GM21528 (cell line): ENCODE measurements at regions not wholly inside any gene's neighbourhood (a gene's known extent, or its start where the extent isn't known, plus 50 kb on each side); places are given as distances from the start of the nearest gene placed in this dataset.
"Not testable (repeated sequence)": the region's sequence is repeated elsewhere in the genome, so short reads cannot be mapped to it uniquely, and the experiment has no call there.

Experiments used
- ATAC-seq: cut with Tn5 transposase; IDR thresholded peaks from one replicate; pipeline ENCODE4 v1.9.1; 2021; ENCODE audit warnings: mild to moderate bottlenecking, moderate library complexity; ENCODE audit not compliant: unreplicated experiment, low FRiP score

- no peak for ATAC-seq
These were observed 115.8 kb upstream of the KIF2A start for GRCh38 chr5:62190173-62190572.

- ATAC-seq = no peak
These were observed 115.1 kb upstream of the KIF2A start for GRCh38 chr5:62190931-62191330.

DNA sequence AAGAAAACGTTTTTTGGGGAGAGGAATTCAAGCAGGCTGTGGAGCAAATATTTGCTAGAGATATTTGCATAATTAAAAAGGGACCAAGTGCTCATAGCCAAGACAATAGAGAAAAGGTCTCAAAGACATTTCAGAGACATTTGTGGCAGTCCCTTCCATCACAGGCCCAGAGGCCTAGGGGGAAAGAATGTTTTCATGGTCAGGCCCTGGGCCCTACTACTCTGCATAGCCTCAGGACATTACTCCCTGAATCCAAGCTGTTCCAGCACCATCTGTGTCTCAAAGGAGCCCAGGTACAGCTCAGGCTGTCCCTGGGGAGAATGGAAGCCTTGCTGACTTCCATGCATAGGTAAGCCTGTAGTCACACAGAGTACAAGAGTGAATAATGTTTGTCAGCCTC is 113.0 kb upstream of the KIF2A start:
- ATAC-seq = no peak

DNA sequence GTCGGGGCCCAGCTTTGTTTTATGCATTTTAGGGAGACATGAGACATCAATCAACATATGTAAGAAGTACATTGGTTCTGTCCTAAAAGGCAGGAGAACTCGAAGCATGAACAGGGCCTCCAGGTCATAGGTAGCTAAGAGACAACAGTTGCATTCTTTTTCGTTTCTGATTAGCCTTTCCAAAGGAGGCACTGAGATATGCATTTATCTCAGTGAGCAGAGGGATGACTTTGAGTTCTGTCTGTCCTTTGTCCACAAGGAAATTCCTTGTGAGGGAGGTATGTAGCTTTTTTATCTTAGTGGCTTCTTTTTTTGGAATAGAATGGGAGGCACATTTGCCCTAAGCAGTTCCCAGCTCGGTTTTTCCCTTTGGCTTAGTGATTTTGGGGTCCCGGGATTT is 109.5 kb upstream of the KIF2A start:
- ATAC-seq = not testable (repeated sequence)

DNA sequence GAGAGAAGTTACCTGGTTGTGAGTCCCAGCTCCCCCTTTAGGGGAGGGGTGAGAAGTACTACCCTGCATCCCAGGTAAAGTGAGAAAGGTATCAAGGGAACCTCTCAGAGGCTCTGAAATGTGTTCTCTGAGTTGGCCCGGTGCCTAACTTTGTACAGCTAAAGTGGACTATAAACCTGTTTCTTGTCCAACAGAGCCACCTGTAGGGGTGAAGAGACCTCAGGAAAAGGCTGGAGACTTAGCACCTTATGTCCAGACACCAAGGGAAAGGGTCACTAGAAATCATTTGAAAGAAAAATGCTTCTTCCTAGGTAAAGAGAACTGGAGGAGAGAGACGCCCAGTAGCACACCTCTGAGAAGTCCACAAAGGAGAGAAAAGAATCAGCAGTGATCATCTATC is 108.3 kb upstream of the KIF2A start:
- ATAC-seq = no peak

DNA sequence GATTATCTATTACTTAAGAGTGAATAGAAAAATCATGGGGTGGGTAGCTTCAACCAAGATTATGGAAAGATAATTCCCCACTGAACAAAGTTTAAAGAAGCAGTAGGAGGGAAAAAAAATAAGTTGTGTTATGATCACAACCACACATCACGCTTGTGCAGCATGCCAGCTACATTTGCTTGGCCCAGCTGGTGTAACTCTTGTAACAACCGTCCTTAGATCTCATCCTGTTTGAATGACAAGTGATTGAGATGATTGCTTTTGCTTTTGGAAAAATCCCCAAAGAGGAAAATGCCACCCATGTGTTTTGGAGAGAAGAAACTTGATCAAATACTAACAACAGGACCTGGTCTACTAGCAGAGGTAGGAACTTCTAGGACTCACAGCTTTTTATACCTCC is 107.6 kb upstream of the KIF2A start:
- ATAC-seq = no peak

- no peak for ATAC-seq
These were observed 106.0 kb upstream of the KIF2A start for GRCh38 chr5:62199792-62200716.

DNA sequence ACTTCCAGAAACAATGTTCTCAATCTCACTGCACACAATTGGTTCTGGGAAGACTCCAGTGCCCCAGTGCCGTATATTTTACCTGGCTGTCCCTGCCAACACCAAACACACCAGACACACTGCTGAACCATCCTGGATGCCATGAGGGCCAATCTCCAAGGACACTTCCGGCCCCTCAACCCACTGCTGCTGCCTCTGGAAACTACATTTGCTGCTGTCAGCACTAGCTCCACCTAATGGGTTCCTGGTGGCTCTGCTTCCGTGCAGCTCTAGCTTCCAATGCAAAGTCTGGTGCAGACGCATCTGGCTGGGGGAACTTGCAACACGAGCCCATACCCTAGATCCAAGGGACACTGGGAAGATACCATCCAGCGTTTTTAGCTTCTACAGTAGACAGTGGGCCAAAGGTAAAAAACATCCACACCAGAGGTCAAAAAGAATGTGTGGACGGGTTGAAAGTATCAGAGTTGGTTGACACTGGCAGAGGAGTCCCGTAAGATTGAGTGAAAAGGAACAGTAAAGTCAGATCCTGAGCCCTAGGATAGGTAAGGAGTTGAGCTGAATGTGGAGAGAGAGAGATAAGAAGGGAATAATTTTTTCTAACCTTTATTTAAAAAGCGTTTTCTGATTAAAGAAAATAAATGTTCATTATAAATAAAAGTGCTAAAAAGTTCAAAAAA is 99.7 kb upstream of the KIF2A start:
- ATAC-seq = no peak

GRCh38 chr5:62208218-62208852 is 97.7 kb upstream of the KIF2A start:
- no peak for ATAC-seq

GRCh38 chr5:62211405-62211804 is 94.6 kb upstream of the KIF2A start:
- no peak for ATAC-seq

GRCh38 chr5:62212648-62213047 is 93.4 kb upstream of the KIF2A start:
- ATAC-seq = no peak

GRCh38 chr5:62214701-62215100 is 91.3 kb upstream of the KIF2A start:
- ATAC-seq = no peak

DNA sequence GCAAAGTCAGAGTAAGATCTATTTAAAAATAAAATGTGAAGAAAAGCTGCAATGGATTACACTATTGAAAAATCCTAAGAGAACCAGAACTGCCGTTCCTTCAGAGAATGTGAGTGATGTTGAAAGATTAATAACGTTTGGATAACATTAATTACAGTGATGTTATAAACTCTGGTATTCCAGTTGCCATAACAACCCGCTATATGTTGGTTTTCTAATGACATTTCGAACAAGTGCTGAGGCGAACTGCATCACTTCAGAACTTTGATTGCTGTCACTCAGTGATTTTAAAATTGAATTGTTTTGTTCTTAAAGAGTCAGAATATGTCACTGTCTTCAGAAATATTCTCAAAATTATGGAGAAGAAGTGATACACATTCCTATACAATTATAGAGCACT is 89.4 kb upstream of the KIF2A start:
- ATAC-seq = not testable (repeated sequence)

DNA sequence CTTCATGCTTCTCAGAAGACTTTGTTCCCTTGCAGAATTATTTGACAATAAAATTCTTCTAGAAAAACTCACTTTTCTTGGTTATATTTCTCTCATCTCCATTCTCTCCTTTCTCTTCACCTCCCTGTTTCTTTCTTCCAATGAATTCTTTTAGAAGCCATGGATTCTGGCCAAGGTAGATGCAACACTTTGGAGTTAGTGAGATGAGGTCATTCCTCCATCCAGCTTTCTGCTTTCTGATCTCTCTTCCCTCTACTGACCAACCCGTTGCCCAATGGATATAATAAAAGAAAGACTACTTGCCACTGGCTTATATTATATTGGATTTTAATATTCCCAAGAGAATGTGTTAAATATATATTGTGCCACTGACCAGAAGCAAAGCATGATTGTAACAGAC is 88.9 kb upstream of the KIF2A start:
- ATAC-seq = not testable (repeated sequence)

DNA sequence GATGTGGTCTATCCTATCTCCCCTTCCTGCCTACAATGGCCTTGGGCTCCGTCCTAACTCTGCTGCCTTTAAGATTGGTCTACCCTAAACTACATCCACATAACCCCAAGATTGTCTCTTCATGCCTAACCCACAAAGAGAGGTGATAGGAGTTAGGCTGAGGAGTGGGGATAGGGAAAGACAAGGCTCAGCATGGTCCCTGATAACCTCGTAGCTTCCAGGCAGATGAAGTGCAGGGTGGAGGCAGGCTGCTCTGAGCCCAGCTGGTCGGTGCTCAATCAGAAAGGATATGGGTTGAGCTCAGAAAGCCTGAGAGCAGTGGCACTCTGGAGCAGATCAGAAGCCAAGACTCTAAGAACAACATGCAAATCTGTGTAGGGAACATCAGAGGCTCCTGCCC is 87.1 kb upstream of the KIF2A start:
- ATAC-seq = not testable (repeated sequence)

- ATAC-seq = not testable (repeated sequence)
These were observed 84.1 kb upstream of the KIF2A start for GRCh38 chr5:62221881-62222280.

DNA sequence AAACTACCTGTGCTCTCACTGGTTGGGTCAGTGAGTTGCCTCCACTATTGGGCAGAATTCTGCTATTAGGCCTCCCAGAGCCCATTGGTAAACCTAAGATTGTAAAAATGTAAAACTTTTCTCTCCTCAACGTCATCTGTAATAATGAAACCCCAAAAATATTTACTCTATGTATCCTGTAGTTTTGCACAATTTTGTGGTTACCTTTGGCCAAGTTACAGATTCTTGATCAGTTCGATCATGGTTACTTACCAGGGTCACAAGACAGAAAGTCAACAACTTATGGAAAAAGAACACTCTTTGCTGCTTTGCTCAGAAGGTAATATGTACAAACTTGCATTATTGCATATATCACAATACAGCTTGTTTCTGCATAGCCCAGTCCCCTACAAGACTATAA is 83.7 kb upstream of the KIF2A start:
- not testable (repeated sequence) for ATAC-seq

- peak; percentile 95 for ATAC-seq
These were observed 82.7 kb upstream of the KIF2A start for GRCh38 chr5:62223312-62223670.

DNA sequence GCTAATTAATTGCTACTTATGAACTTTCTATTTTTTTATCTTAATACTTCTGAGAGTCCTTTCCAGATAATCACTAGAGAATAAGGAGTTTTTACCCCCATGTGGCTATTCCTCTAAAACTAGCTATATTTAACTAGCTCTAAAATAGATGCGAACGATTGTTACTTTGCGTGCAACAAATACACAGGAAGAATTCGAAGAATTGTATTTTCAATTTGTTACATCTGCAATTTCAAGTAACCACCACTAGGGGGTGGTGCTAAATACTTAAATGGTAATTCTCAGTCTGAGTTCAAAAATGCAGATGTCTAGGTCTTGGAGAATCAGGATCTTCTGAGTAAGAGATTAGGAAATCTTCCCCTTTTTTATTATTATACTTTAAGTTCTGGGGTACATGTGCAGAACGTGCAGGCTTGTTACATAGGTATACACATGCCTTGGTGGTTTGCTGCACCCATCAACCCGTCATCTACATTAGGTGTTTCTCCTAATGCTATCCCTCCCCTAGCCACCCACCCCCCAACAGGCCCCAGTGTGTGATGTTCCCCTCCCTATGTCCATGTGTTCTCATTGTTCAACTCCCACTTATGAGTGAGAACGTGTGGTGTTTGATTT is 80.9 kb upstream of the KIF2A start:
- ATAC-seq = not testable (repeated sequence)

DNA sequence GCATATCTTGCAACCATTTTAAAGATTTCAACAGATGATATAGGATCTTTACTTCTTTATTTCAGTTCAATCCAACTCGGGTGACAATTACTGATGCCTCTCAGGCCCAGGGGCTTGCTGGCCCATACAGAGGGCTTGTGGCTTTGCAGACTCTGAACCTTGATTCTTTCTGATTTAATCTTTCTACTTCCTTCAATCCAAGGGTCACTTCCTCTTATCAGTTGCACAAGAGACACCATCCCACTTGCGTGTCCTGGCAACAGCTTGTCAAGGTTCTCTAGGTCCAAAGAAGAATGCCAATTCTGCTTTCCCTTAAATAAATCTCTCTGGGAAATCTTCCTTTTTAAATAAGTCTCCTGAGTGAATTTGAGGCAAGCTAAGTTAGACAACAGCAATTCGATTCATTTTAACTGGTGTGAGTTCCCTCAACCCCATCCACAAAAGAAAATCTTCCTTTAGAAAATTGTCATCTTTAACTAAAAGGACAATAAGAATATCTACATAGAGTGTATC is 75.1 kb upstream of the KIF2A start:
- not testable (repeated sequence) for ATAC-seq

- no peak for ATAC-seq
These were observed 74.4 kb upstream of the KIF2A start for GRCh38 chr5:62231576-62231975.
